ENCODE measurements at regions not wholly inside any gene's neighbourhood (a gene's known extent, or its start where the extent isn't known, plus 50 kb on each side); places are given as distances from the start of the nearest gene placed in this dataset.

- no peak for DNase-seq (ENCODE audit: low read depth)
- TF ChIP-seq CTCF (IDR thresholded peaks at IDR 0.05; ENCODE audit: control insufficient read depth, insufficient read depth, low read depth, low read length, missing control alignments), result no peak
These were observed 375.3 kb upstream of the CDH5 start for GRCh38 chr16:65991149-65991701.

GRCh38 chr16:65989861-65990604 is 376.5 kb upstream of the CDH5 start:
- H3K4me3 ChIP-seq (ENCODE audit: control insufficient read depth, low read depth, low read length), result no peak overlapping the region
- no peak for TF ChIP-seq CTCF (IDR thresholded peaks at IDR 0.05; ENCODE audit: control insufficient read depth, insufficient read depth, low read depth, low read length, missing control alignments)
- DNase-seq (ENCODE audit: low read depth), result no peak

More at GRCh38 chr16:65991149-65991701, 375.3 kb upstream of the CDH5 start:
- H3K4me3 ChIP-seq (ENCODE audit: control insufficient read depth, low read depth, low read length), result no peak overlapping the region

- DNase-seq (ENCODE audit: low read depth), result no peak
- no peak overlapping the region for H3K4me3 ChIP-seq (ENCODE audit: control insufficient read depth, low read depth, low read length)
- TF ChIP-seq CTCF (IDR thresholded peaks at IDR 0.05; ENCODE audit: control insufficient read depth, insufficient read depth, low read depth, low read length, missing control alignments), result no peak
These were observed 378.4 kb upstream of the CDH5 start for GRCh38 chr16:65988024-65988595.

GRCh38 chr16:65984296-65984695 is 382.2 kb upstream of the CDH5 start:
- DNase-seq (ENCODE audit: low read depth), result no peak
- no peak overlapping the region for H3K4me3 ChIP-seq (ENCODE audit: control insufficient read depth, low read depth, low read length)
- no peak for TF ChIP-seq CTCF (IDR thresholded peaks at IDR 0.05; ENCODE audit: control insufficient read depth, insufficient read depth, low read depth, low read length, missing control alignments)

GRCh38 chr16:65981057-65981456 is 385.4 kb upstream of the CDH5 start:
- TF ChIP-seq CTCF (IDR thresholded peaks at IDR 0.05; ENCODE audit: control insufficient read depth, insufficient read depth, low read depth, low read length, missing control alignments), result no peak
- H3K4me3 ChIP-seq (ENCODE audit: control insufficient read depth, low read depth, low read length), result no peak overlapping the region

GRCh38 chr16:65975049-65975708 is 391.3 kb upstream of the CDH5 start:
- no peak for TF ChIP-seq CTCF (IDR thresholded peaks at IDR 0.05; ENCODE audit: control insufficient read depth, insufficient read depth, low read depth, low read length, missing control alignments)
- peak; percentile 34 for DNase-seq (ENCODE audit: low read depth)

More at GRCh38 chr16:65981057-65981456, 385.4 kb upstream of the CDH5 start:
- no peak for DNase-seq (ENCODE audit: low read depth)

More at GRCh38 chr16:65975049-65975708, 391.3 kb upstream of the CDH5 start:
- no peak overlapping the region for H3K4me3 ChIP-seq (ENCODE audit: control insufficient read depth, low read depth, low read length)

Measured in AG09309 (cell line).